WTC11 (cell line): ENCODE measurements at regions not wholly inside any gene's neighbourhood (a gene's known extent, or its start where the extent isn't known, plus 50 kb on each side); places are given as distances from the start of the nearest gene placed in this dataset.

ENCODE experiments used
- ELF4 ChIP-seq: sonication (generic); formaldehyde crosslinking; IDR thresholded peaks from 2 replicates; pipeline ENCODE4 v1.8.1; 2022; ENCODE audit warnings: low read depth, mild to moderate bottlenecking, moderate library complexity, missing genetic modification reagents
- ZBTB43 ChIP-seq: sonication (generic); formaldehyde crosslinking; IDR thresholded peaks from 2 replicates; pipeline ENCODE4 v1.8.1; 2023; ENCODE audit warnings: mild to moderate bottlenecking, missing genetic modification reagents
- ZNF232 ChIP-seq: sonication (generic); formaldehyde crosslinking; IDR thresholded peaks from 2 replicates; pipeline ENCODE4 v1.8.0; 2022; ENCODE audit warnings: mild to moderate bottlenecking, missing genetic modification reagents
- TF ChIP-seq, protein P1 (sequence below): sonication (generic); formaldehyde crosslinking; IDR thresholded peaks from 2 replicates; pipeline ENCODE4 v1.8.1; 2022; ENCODE audit warnings: missing genetic modification reagents, borderline replicate concordance
- TF ChIP-seq, protein P2 (sequence below): fragments of 200-600 bp; IDR thresholded peaks from 2 replicates; pipeline ENCODE4 v1.8.0; 2022; ENCODE audit warnings: antibody characterized with exemption

GRCh38 chr22:49427341-49427740 lies 400.3 kb downstream of the BRD1 start:
- no peak for TF ChIP-seq ZBTB43 (CRISPR knock-in tag)
- TF ChIP-seq, protein P1, sequence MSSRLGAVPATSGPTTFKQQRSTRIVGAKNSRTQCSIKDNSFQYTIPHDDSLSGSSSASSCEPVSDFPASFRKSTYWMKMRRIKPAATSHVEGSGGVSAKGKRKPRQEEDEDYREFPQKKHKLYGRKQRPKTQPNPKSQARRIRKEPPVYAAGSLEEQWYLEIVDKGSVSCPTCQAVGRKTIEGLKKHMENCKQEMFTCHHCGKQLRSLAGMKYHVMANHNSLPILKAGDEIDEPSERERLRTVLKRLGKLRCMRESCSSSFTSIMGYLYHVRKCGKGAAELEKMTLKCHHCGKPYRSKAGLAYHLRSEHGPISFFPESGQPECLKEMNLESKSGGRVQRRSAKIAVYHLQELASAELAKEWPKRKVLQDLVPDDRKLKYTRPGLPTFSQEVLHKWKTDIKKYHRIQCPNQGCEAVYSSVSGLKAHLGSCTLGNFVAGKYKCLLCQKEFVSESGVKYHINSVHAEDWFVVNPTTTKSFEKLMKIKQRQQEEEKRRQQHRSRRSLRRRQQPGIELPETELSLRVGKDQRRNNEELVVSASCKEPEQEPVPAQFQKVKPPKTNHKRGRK, result no peak
- TF ChIP-seq, protein P2, sequence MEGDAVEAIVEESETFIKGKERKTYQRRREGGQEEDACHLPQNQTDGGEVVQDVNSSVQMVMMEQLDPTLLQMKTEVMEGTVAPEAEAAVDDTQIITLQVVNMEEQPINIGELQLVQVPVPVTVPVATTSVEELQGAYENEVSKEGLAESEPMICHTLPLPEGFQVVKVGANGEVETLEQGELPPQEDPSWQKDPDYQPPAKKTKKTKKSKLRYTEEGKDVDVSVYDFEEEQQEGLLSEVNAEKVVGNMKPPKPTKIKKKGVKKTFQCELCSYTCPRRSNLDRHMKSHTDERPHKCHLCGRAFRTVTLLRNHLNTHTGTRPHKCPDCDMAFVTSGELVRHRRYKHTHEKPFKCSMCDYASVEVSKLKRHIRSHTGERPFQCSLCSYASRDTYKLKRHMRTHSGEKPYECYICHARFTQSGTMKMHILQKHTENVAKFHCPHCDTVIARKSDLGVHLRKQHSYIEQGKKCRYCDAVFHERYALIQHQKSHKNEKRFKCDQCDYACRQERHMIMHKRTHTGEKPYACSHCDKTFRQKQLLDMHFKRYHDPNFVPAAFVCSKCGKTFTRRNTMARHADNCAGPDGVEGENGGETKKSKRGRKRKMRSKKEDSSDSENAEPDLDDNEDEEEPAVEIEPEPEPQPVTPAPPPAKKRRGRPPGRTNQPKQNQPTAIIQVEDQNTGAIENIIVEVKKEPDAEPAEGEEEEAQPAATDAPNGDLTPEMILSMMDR, result no peak
- TF ChIP-seq ZNF232, result no peak
- TF ChIP-seq ELF4 (CRISPR knock-in tag), result no peak
